Thymus (tissue), 11 donors: ENCODE measurements at regions not wholly inside any gene's neighbourhood (a gene's known extent, or its start where the extent isn't known, plus 50 kb on each side); places are given as distances from the start of the nearest gene placed in this dataset.

ENCODE experiments used
- DNase-seq, 9 donors: peaks; one replicate each; pipeline ENCODE4 v3.0.0-alpha.2; 2013; ENCODE audit warnings: low spot score in 9 of 9, low read depth in 6 of 9, missing footprints in 1 of 9
- H3K27ac ChIP-seq, 2 donors: one replicate each; pipeline ENCODE4 v1.5.1; 2013; ENCODE audit warnings: control low read depth in 1 of 2, low read depth in 1 of 2, low read length in 1 of 2, mild to moderate bottlenecking in 1 of 2, moderate library complexity in 1 of 2
- H3K27me3 ChIP-seq, 2 donors: one replicate each; pipeline ENCODE4 v1.5.1; 2013; ENCODE audit warnings: low read length in 1 of 2; ENCODE audit not compliant: control insufficient read depth in 2 of 2, insufficient read depth in 1 of 2
- H3K36me3 ChIP-seq, 2 donors: one replicate each; pipeline ENCODE4 v1.5.1; 2013; ENCODE audit warnings: low read length in 1 of 2, mild to moderate bottlenecking in 1 of 2, moderate library complexity in 1 of 2; ENCODE audit not compliant: control insufficient read depth in 2 of 2, insufficient read depth in 2 of 2
- H3K4me1 ChIP-seq, 2 donors: one replicate each; pipeline ENCODE4 v1.5.1; 2013; ENCODE audit warnings: low read length in 2 of 2; ENCODE audit not compliant: control insufficient read depth in 2 of 2, insufficient read depth in 2 of 2
- H3K4me3 ChIP-seq, 2 donors: one replicate each; pipeline ENCODE4 v1.5.1; 2013; ENCODE audit warnings: low read length in 2 of 2, control low read depth in 1 of 2, mild to moderate bottlenecking in 1 of 2
- H3K9me3 ChIP-seq, 2 donors: one replicate each; pipeline ENCODE4 v1.5.1; 2013; ENCODE audit warnings: low read length in 1 of 2, mild to moderate bottlenecking in 1 of 2; ENCODE audit not compliant: control insufficient read depth in 2 of 2, insufficient read depth in 1 of 2
- WGBS: extraction: QIAGEN DNeasy Blood & Tissue Kit; methylation state at CpG from one replicate; pipeline ENCODE4 v1.1.7; 2013; 5-methylcytosine and 5-hydroxymethylcytosine counted together
- donor health status: healthy.

GRCh38 chr16:88298181-88298832, 84.5 kb upstream of the ZNF469 start:
- no peak for DNase-seq

GRCh38 chr16:88298833-88299745, 83.7 kb upstream of the ZNF469 start:
- H3K27me3 ChIP-seq, result peaks cover 0 to 4% of the 10 kb centered on the region in 2 donors
- no peak for DNase-seq
- WGBS, result 40% methylated on average over 14 of the region's 14 CpGs

More at GRCh38 chr16:88298181-88298832, 84.5 kb upstream of the ZNF469 start:
- H3K36me3 ChIP-seq, result no peaks in the 10 kb centered on the region
- H3K27me3 ChIP-seq, result peaks cover 0 to 1% of the 10 kb centered on the region in 2 donors
- H3K4me3 ChIP-seq, result no peak overlapping the region
- H3K9me3 ChIP-seq, result no peaks in the 10 kb centered on the region
- WGBS, result 81% methylated on average over 16 of the region's 16 CpGs
- H3K4me1 ChIP-seq, result peaks cover 0 to 5% of the 10 kb centered on the region in 2 donors
- H3K27ac ChIP-seq, result no peak overlapping the region

DNA sequence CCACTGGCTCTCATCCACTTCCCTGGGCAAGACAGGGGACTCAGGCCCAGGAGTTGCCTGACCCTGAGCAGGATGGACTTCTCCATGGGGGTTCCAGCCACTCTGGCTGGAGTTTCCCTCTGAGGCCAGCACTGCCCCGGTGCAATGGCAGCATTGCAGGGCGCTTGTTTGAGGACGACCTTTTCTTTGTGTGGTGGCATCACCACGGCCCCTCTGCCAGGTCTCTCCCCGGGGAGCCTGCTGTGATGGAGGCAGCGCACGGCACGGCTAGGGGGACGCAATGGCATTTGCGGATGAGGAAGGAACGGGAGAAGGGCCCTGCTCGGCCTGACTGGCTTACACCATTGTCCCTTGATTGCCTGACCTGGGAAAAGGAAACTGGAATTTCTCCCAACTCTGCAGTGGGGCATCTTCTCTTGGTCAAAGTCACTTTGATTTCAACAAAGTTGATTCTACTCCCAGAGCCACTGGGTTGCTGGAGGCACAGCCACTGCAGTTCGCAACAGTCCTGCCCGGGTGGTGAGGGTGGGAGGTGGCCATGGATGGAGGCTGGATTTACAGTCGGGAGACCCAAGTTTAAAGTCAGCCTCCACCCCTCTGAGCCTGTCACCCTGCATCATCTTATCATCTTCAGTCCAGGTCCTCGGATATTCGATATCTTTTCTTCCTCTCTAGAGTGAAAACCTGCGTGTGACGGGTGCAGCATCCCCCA, 82.9 kb upstream of the ZNF469 start:
- Histone ChIP-seq H3K9me3 (peaks cover 0 to 3% of the 10 kb centered on the region in 2 donors), H3K36me3 (no peaks in the 10 kb centered on the region), H3K27ac (no peak overlapping the region), H3K4me1 (peaks cover 0 to 5% of the 10 kb centered on the region in 2 donors), H3K27me3 (peaks cover 0 to 4% of the 10 kb centered on the region in 2 donors), H3K4me3 (no peak overlapping the region)
- 94% methylated on average over 19 of the region's 19 CpGs for whole genome bisulfite sequencing
- no peak for DNase-seq

More at GRCh38 chr16:88298833-88299745, 83.7 kb upstream of the ZNF469 start:
- no peak overlapping the region for H3K27ac ChIP-seq
- peaks cover 0 to 5% of the 10 kb centered on the region in 2 donors for H3K4me1 ChIP-seq
- H3K4me3 ChIP-seq, result no peak overlapping the region
- no peaks in the 10 kb centered on the region for H3K9me3 ChIP-seq
- H3K36me3 ChIP-seq, result no peaks in the 10 kb centered on the region

GRCh38 chr16:88300463-88300835, 82.3 kb upstream of the ZNF469 start:
- no peak for DNase-seq
- 91% methylated on average over 12 of the region's 12 CpGs for WGBS
- peaks cover 0 to 5% of the 10 kb centered on the region in 2 donors for H3K4me1 ChIP-seq
- H3K4me3 ChIP-seq, result no peak overlapping the region
- no peaks in the 10 kb centered on the region for H3K36me3 ChIP-seq
- peaks cover 0 to 8% of the 10 kb centered on the region in 2 donors for H3K9me3 ChIP-seq
- H3K27me3 ChIP-seq, result peaks cover 0 to 4% of the 10 kb centered on the region in 2 donors
- no peak overlapping the region for H3K27ac ChIP-seq

DNA sequence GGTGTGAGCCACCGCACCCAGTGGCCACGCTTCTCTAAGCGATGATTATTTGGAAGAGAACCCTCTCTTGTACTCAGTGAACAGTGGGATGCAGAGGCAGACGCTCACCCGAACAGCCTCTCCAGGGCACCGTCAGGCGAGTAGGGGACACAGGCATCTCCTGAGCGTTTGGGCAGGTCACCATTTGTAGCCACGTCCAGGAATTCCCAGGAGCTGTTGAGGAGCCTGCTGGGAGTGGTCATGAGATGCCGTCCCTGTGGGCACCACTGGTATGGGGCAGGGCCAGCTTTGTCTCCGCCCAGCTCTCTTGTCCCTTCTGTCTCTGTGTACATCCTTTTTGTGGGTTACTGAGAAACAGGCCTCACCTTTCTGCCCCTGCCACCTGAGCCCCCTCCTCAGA, 81.3 kb upstream of the ZNF469 start:
- 93% methylated on average over 11 of the region's 11 CpGs for WGBS
- Histone ChIP-seq H3K9me3 (peaks cover 0 to 11% of the 10 kb centered on the region in 2 donors), H3K4me3 (no peak overlapping the region), H3K27me3 (peaks cover 0 to 4% of the 10 kb centered on the region in 2 donors), H3K27ac (no peak overlapping the region), H3K4me1 (peaks cover 0 to 5% of the 10 kb centered on the region in 2 donors), H3K36me3 (no peaks in the 10 kb centered on the region)
- DNase-seq, result no peak

GRCh38 chr16:88301886-88302285, 80.9 kb upstream of the ZNF469 start:
- no peak for DNase-seq
- H3K36me3 ChIP-seq, result no peaks in the 10 kb centered on the region
- peaks cover 0 to 4% of the 10 kb centered on the region in 2 donors for H3K27me3 ChIP-seq
- WGBS, result 73% methylated on average over 12 of the region's 12 CpGs
- H3K4me3 ChIP-seq, result no peak overlapping the region
- peaks cover 0 to 5% of the 10 kb centered on the region in 2 donors for H3K4me1 ChIP-seq
- H3K27ac ChIP-seq, result no peak overlapping the region
- peaks cover 0 to 11% of the 10 kb centered on the region in 2 donors for H3K9me3 ChIP-seq

DNA sequence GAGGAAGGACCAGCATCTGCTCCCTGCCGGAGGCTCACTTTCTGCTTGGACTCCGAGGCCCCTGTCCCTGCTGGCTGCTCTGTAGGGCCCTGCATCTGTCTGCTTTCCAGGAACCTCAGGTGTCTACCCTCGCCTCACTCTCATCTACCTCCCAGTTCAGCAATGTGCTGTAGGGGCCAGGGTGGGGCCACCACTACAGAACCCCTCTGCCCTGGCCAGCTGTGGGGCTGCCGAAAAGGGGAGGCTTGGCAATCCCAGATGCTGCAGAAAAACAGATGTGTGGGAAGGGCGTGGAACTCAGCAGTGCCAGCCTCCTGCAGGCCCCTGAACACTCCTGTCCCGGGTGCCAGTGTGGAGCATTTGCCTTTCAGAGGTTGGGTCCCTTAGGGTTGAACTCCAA, 80.1 kb upstream of the ZNF469 start:
- no peaks in the 10 kb centered on the region for H3K36me3 ChIP-seq
- H3K4me1 ChIP-seq, result peaks cover 0 to 5% of the 10 kb centered on the region in 2 donors
- 96% methylated on average over 6 of the region's 6 CpGs for WGBS

GRCh38 chr16:88303405-88303804, 79.4 kb upstream of the ZNF469 start:
- no peak for DNase-seq
- no peaks in the 10 kb centered on the region for H3K4me1 ChIP-seq
- WGBS, result 80% methylated on average over 6 of the region's 6 CpGs
- H3K27ac ChIP-seq, result no peak overlapping the region
- H3K9me3 ChIP-seq, result peaks cover 0 to 11% of the 10 kb centered on the region in 2 donors
- peaks cover 0 to 4% of the 10 kb centered on the region in 2 donors for H3K27me3 ChIP-seq
- no peak overlapping the region for H3K4me3 ChIP-seq
- no peaks in the 10 kb centered on the region for H3K36me3 ChIP-seq

More for the DNA sequence above, 80.1 kb upstream of the ZNF469 start:
- Histone ChIP-seq H3K27me3 (peaks cover 0 to 4% of the 10 kb centered on the region in 2 donors), H3K4me3 (no peak overlapping the region), H3K9me3 (peaks cover 0 to 11% of the 10 kb centered on the region in 2 donors), H3K27ac (no peak overlapping the region)
- DNase-seq, result no peak
